ENCODE measurements at regions not wholly inside any gene's neighbourhood (a gene's known extent, or its start where the extent isn't known, plus 50 kb on each side); places are given as distances from the start of the nearest gene placed in this dataset.
"Not testable (repeated sequence)": the region's sequence is repeated elsewhere in the genome, so short reads cannot be mapped to it uniquely, and the experiment has no call there.

- H3K36me3 ChIP-seq (ENCODE audit: insufficient read depth, low read length); intact Hi-C loops (cut with DNase I, micrococcal nuclease); H3K4me3 Mint-ChIP-seq; H3K4me1 ChIP-seq (ENCODE audit: insufficient read depth, low read length); DNase-seq; H3K27me3 ChIP-seq (ENCODE audit: control insufficient read depth in 1 of 2, insufficient read depth in 2 of 2, low read length in 2 of 2); H3K9me3 Mint-ChIP-seq; H3K4me3 ChIP-seq (ENCODE audit: low read length); H3K9me3 ChIP-seq (ENCODE audit: control insufficient read depth in 1 of 2, insufficient read depth in 1 of 2, low read length in 2 of 2); H3K27ac ChIP-seq (ENCODE audit: low read depth in 1 of 2, low read length in 2 of 2); H3K27ac Mint-ChIP-seq; POLR2A ChIA-PET; ATAC-seq (ENCODE audit: poor library complexity); CTCF ChIA-PET; H3K36me3 Mint-ChIP-seq (ENCODE audit: low read depth); H3K27me3 Mint-ChIP-seq; H3K4me1 Mint-ChIP-seq (ENCODE audit: low read depth): not testable (repeated sequence)
Observed at GRCh38 chr21:6043430-6044275, 4477.7 kb upstream of the TPTE start.

GRCh38 chr21:6044695-6045094 lies 4476.7 kb upstream of the TPTE start:
- POLR2A ChIA-PET; H3K4me1 ChIP-seq (ENCODE audit: insufficient read depth, low read length); H3K27me3 Mint-ChIP-seq; H3K27me3 ChIP-seq (ENCODE audit: control insufficient read depth in 1 of 2, insufficient read depth in 2 of 2, low read length in 2 of 2); intact Hi-C loops (cut with DNase I, micrococcal nuclease); H3K27ac Mint-ChIP-seq; H3K27ac ChIP-seq (ENCODE audit: low read depth in 1 of 2, low read length in 2 of 2); CTCF ChIA-PET; H3K9me3 ChIP-seq (ENCODE audit: control insufficient read depth in 1 of 2, insufficient read depth in 1 of 2, low read length in 2 of 2); H3K4me1 Mint-ChIP-seq (ENCODE audit: low read depth); DNase-seq; H3K36me3 ChIP-seq (ENCODE audit: insufficient read depth, low read length); H3K4me3 ChIP-seq (ENCODE audit: low read length); H3K36me3 Mint-ChIP-seq (ENCODE audit: low read depth); H3K9me3 Mint-ChIP-seq; H3K4me3 Mint-ChIP-seq; ATAC-seq (ENCODE audit: poor library complexity): not testable (repeated sequence)

- H3K4me1 ChIP-seq (ENCODE audit: insufficient read depth, low read length); ATAC-seq (ENCODE audit: poor library complexity); H3K9me3 Mint-ChIP-seq; H3K27me3 ChIP-seq (ENCODE audit: control insufficient read depth in 1 of 2, insufficient read depth in 2 of 2, low read length in 2 of 2); H3K4me3 Mint-ChIP-seq; POLR2A ChIA-PET; H3K27ac Mint-ChIP-seq; intact Hi-C loops (cut with DNase I, micrococcal nuclease); H3K4me3 ChIP-seq (ENCODE audit: low read length); DNase-seq; H3K27ac ChIP-seq (ENCODE audit: low read depth in 1 of 2, low read length in 2 of 2); H3K27me3 Mint-ChIP-seq; H3K36me3 Mint-ChIP-seq (ENCODE audit: low read depth); H3K36me3 ChIP-seq (ENCODE audit: insufficient read depth, low read length); CTCF ChIA-PET; H3K9me3 ChIP-seq (ENCODE audit: control insufficient read depth in 1 of 2, insufficient read depth in 1 of 2, low read length in 2 of 2); H3K4me1 Mint-ChIP-seq (ENCODE audit: low read depth): not testable (repeated sequence)
Observed at GRCh38 chr21:6049930-6050329, 4471.5 kb upstream of the TPTE start.

- intact Hi-C loops (cut with DNase I, micrococcal nuclease): not testable (repeated sequence)
Observed at GRCh38 chr21:6052109-6052508, 4469.3 kb upstream of the TPTE start.

GRCh38 chr21:6053145-6053544 lies 4468.2 kb upstream of the TPTE start:
- H3K9me3 ChIP-seq (ENCODE audit: control insufficient read depth in 1 of 2, insufficient read depth in 1 of 2, low read length in 2 of 2); H3K36me3 ChIP-seq (ENCODE audit: insufficient read depth, low read length); H3K4me1 Mint-ChIP-seq (ENCODE audit: low read depth); H3K4me3 Mint-ChIP-seq; H3K4me1 ChIP-seq (ENCODE audit: insufficient read depth, low read length); ATAC-seq (ENCODE audit: poor library complexity); POLR2A ChIA-PET; H3K27ac Mint-ChIP-seq; DNase-seq; intact Hi-C loops (cut with DNase I, micrococcal nuclease); H3K36me3 Mint-ChIP-seq (ENCODE audit: low read depth); H3K4me3 ChIP-seq (ENCODE audit: low read length); CTCF ChIA-PET; H3K27me3 Mint-ChIP-seq; H3K27me3 ChIP-seq (ENCODE audit: control insufficient read depth in 1 of 2, insufficient read depth in 2 of 2, low read length in 2 of 2); H3K27ac ChIP-seq (ENCODE audit: low read depth in 1 of 2, low read length in 2 of 2); H3K9me3 Mint-ChIP-seq: not testable (repeated sequence)

More at GRCh38 chr21:6052109-6052508, 4469.3 kb upstream of the TPTE start:
- ATAC-seq (ENCODE audit: poor library complexity); H3K4me1 Mint-ChIP-seq (ENCODE audit: low read depth); H3K27me3 Mint-ChIP-seq; H3K4me3 Mint-ChIP-seq; H3K36me3 ChIP-seq (ENCODE audit: insufficient read depth, low read length); H3K27ac Mint-ChIP-seq; H3K9me3 Mint-ChIP-seq; H3K36me3 Mint-ChIP-seq (ENCODE audit: low read depth); H3K4me3 ChIP-seq (ENCODE audit: low read length); H3K9me3 ChIP-seq (ENCODE audit: control insufficient read depth in 1 of 2, insufficient read depth in 1 of 2, low read length in 2 of 2); H3K27ac ChIP-seq (ENCODE audit: low read depth in 1 of 2, low read length in 2 of 2); POLR2A ChIA-PET; CTCF ChIA-PET; H3K27me3 ChIP-seq (ENCODE audit: control insufficient read depth in 1 of 2, insufficient read depth in 2 of 2, low read length in 2 of 2); DNase-seq; H3K4me1 ChIP-seq (ENCODE audit: insufficient read depth, low read length): not testable (repeated sequence)

GRCh38 chr21:6058997-6059396 lies 4462.4 kb upstream of the TPTE start:
- DNase-seq; H3K36me3 Mint-ChIP-seq (ENCODE audit: low read depth); H3K4me1 ChIP-seq (ENCODE audit: insufficient read depth, low read length); H3K27ac ChIP-seq (ENCODE audit: low read depth in 1 of 2, low read length in 2 of 2); H3K4me3 Mint-ChIP-seq; H3K9me3 ChIP-seq (ENCODE audit: control insufficient read depth in 1 of 2, insufficient read depth in 1 of 2, low read length in 2 of 2); H3K9me3 Mint-ChIP-seq; H3K27me3 Mint-ChIP-seq; POLR2A ChIA-PET; H3K36me3 ChIP-seq (ENCODE audit: insufficient read depth, low read length); intact Hi-C loops (cut with DNase I, micrococcal nuclease); ATAC-seq (ENCODE audit: poor library complexity); H3K4me1 Mint-ChIP-seq (ENCODE audit: low read depth); H3K4me3 ChIP-seq (ENCODE audit: low read length); CTCF ChIA-PET; H3K27ac Mint-ChIP-seq; H3K27me3 ChIP-seq (ENCODE audit: control insufficient read depth in 1 of 2, insufficient read depth in 2 of 2, low read length in 2 of 2): not testable (repeated sequence)

GRCh38 chr21:6060054-6060681 lies 4461.2 kb upstream of the TPTE start:
- ATAC-seq (ENCODE audit: poor library complexity); H3K4me3 Mint-ChIP-seq; intact Hi-C loops (cut with DNase I, micrococcal nuclease); DNase-seq; CTCF ChIA-PET; H3K27me3 Mint-ChIP-seq; H3K4me1 ChIP-seq (ENCODE audit: insufficient read depth, low read length); H3K27ac ChIP-seq (ENCODE audit: low read depth in 1 of 2, low read length in 2 of 2); H3K4me3 ChIP-seq (ENCODE audit: low read length); H3K36me3 Mint-ChIP-seq (ENCODE audit: low read depth); H3K4me1 Mint-ChIP-seq (ENCODE audit: low read depth); H3K27ac Mint-ChIP-seq; POLR2A ChIA-PET; H3K27me3 ChIP-seq (ENCODE audit: control insufficient read depth in 1 of 2, insufficient read depth in 2 of 2, low read length in 2 of 2); H3K9me3 ChIP-seq (ENCODE audit: control insufficient read depth in 1 of 2, insufficient read depth in 1 of 2, low read length in 2 of 2); H3K36me3 ChIP-seq (ENCODE audit: insufficient read depth, low read length); H3K9me3 Mint-ChIP-seq: not testable (repeated sequence)
